SK-N-MC (cell line): ENCODE measurements at regions not wholly inside any gene's neighbourhood (a gene's known extent, or its start where the extent isn't known, plus 50 kb on each side); places are given as distances from the start of the nearest gene placed in this dataset.

Source experiments
- EZH2 ChIP-seq: fragments of 200-600 bp; sonication (generic); IDR thresholded peaks from one replicate; pipeline ENCODE4 v1.6.1; 2017; ENCODE audit warnings: antibody characterized with exemption
- POLR2AphosphoS5 ChIP-seq: IDR thresholded peaks from 2 replicates; pipeline ENCODE4 v1.6.1; 2012; ENCODE audit warnings: mild to moderate bottlenecking, low read depth, low read length, borderline replicate concordance

DNA sequence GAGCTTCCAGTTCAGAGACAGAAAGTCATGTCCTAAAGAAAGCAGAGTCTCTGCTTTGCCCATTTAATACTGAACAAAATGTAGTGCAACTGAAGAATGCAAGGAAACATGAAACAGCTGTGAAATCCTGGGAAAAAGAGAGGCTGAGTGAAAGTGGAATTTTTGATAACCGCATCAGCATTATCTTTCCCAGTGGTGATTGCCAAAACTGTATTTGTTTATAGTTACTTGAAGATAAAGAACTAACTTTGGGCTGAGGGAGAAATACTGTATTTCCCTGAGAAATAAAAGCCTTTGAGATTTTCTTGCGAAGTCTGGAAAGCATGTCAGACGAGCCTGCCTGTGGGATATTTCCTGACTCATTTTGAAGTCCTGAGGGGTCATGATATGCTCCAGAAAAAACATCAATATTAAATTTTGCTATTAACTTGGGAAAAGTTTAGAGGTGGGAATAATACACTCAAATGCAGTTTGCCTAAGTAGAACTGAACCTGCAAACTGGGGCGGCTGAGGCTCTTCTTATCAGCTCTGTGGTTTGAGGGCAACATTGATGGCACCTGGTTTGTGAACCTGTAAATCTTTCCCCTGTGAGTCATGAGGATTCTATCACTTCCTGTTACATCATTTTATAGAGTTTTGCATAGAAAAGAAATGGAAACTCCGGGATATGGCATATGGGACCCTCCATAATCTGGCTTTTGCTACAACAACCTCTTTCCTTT lies 855.3 kb downstream of the MCTP2 start:
- TF ChIP-seq EZH2 = no peak
- no peak for TF ChIP-seq POLR2AphosphoS5
